ENCODE measurements at regions not wholly inside any gene's neighbourhood (a gene's known extent, or its start where the extent isn't known, plus 50 kb on each side); places are given as distances from the start of the nearest gene placed in this dataset.

GRCh38 chr2:82172483-82172882, 1867.9 kb upstream of the LRRTM1 start:
- Mint-ChIP-seq H3K36me3 (no peaks in the 10 kb centered on the region), H3K4me3 (no peak overlapping the region), H3K27me3 (ENCODE audit: low read depth in 3 of 3) (peaks cover 0 to 2% (median 0%) of the 10 kb centered on the region in 3 donors), H3K4me1 (no peaks in the 10 kb centered on the region), H3K9me3 (peaks cover 3 to 65% (median 21%) of the 10 kb centered on the region in 6 donors), H3K27ac (no peak overlapping the region)
- no peak for DNase-seq

GRCh38 chr2:82169379-82169778, 1864.8 kb upstream of the LRRTM1 start:
- peaks cover 3 to 53% (median 16%) of the 10 kb centered on the region in 6 donors for H3K9me3 Mint-ChIP-seq
- no peaks in the 10 kb centered on the region for H3K4me1 Mint-ChIP-seq
- no peak overlapping the region for H3K4me3 Mint-ChIP-seq
- no peak for DNase-seq
- H3K27me3 Mint-ChIP-seq (ENCODE audit: low read depth in 3 of 3): peaks cover 0 to 2% (median 0%) of the 10 kb centered on the region in 3 donors
- no peaks in the 10 kb centered on the region for H3K36me3 Mint-ChIP-seq
- H3K27ac Mint-ChIP-seq: no peak overlapping the region

GRCh38 chr2:82165377-82165776, 1860.8 kb upstream of the LRRTM1 start:
- Mint-ChIP-seq H3K4me1 (no peaks in the 10 kb centered on the region), H3K4me3 (no peak overlapping the region), H3K9me3 (peaks cover 0 to 49% (median 22%) of the 10 kb centered on the region in 6 donors)

GRCh38 chr2:82158150-82158549, 1853.6 kb upstream of the LRRTM1 start:
- no peak overlapping the region for H3K27ac Mint-ChIP-seq
- H3K4me3 Mint-ChIP-seq: no peak overlapping the region
- no peaks in the 10 kb centered on the region for H3K4me1 Mint-ChIP-seq
- H3K9me3 Mint-ChIP-seq: peaks cover 11 to 68% (median 16%) of the 10 kb centered on the region in 6 donors
- no peak for DNase-seq
- H3K27me3 Mint-ChIP-seq (ENCODE audit: low read depth in 3 of 3): no peaks in the 10 kb centered on the region
- peaks cover 0 to 3% (median 0%) of the 10 kb centered on the region in 3 donors for H3K36me3 Mint-ChIP-seq

More at GRCh38 chr2:82165377-82165776, 1860.8 kb upstream of the LRRTM1 start:
- no peak for DNase-seq
- Mint-ChIP-seq H3K36me3 (no peaks in the 10 kb centered on the region), H3K27ac (no peak overlapping the region), H3K27me3 (ENCODE audit: low read depth in 3 of 3) (no peaks in the 10 kb centered on the region)

- peaks cover 0 to 3% (median 0%) of the 10 kb centered on the region in 3 donors for H3K36me3 Mint-ChIP-seq
- H3K4me1 Mint-ChIP-seq: no peaks in the 10 kb centered on the region
- no peak overlapping the region for H3K4me3 Mint-ChIP-seq
- DNase-seq: no peak
- no peaks in the 10 kb centered on the region for H3K27me3 Mint-ChIP-seq (ENCODE audit: low read depth in 3 of 3)
- H3K27ac Mint-ChIP-seq: no peak overlapping the region
- H3K9me3 Mint-ChIP-seq: peaks cover 9 to 59% (median 15%) of the 10 kb centered on the region in 6 donors
These were observed 1850.9 kb upstream of the LRRTM1 start for GRCh38 chr2:82155469-82155868.

- H3K27ac Mint-ChIP-seq: no peak overlapping the region
- no peak for DNase-seq
- no peaks in the 10 kb centered on the region for H3K4me1 Mint-ChIP-seq
- H3K4me3 Mint-ChIP-seq: no peak overlapping the region
- H3K9me3 Mint-ChIP-seq: peaks cover 13 to 53% (median 30%) of the 10 kb centered on the region in 6 donors
- H3K36me3 Mint-ChIP-seq: peaks cover 0 to 4% (median 3%) of the 10 kb centered on the region in 3 donors
- peaks cover 0 to 3% (median 2%) of the 10 kb centered on the region in 3 donors for H3K27me3 Mint-ChIP-seq (ENCODE audit: low read depth in 3 of 3)
These were observed 1838.8 kb upstream of the LRRTM1 start for GRCh38 chr2:82143343-82143742.

GRCh38 chr2:82139979-82140611, 1835.5 kb upstream of the LRRTM1 start:
- H3K4me1 Mint-ChIP-seq: no peaks in the 10 kb centered on the region
- peaks cover 0 to 3% (median 2%) of the 10 kb centered on the region in 3 donors for H3K27me3 Mint-ChIP-seq (ENCODE audit: low read depth in 3 of 3)
- H3K27ac Mint-ChIP-seq: no peak overlapping the region
- peaks cover 12 to 55% (median 31%) of the 10 kb centered on the region in 6 donors for H3K9me3 Mint-ChIP-seq
- H3K36me3 Mint-ChIP-seq: peaks cover 0 to 4% (median 3%) of the 10 kb centered on the region in 3 donors
- no peak overlapping the region for H3K4me3 Mint-ChIP-seq
- DNase-seq: no peak

- H3K4me3 Mint-ChIP-seq: no peak overlapping the region
- H3K9me3 Mint-ChIP-seq: peaks cover 14 to 44% (median 29%) of the 10 kb centered on the region in 6 donors
- H3K36me3 Mint-ChIP-seq: peaks cover 0 to 4% (median 3%) of the 10 kb centered on the region in 3 donors
- no peaks in the 10 kb centered on the region for H3K4me1 Mint-ChIP-seq
- peaks cover 0 to 2% (median 0%) of the 10 kb centered on the region in 3 donors for H3K27me3 Mint-ChIP-seq (ENCODE audit: low read depth in 3 of 3)
- DNase-seq: no peak
- no peak overlapping the region for H3K27ac Mint-ChIP-seq
These were observed 1832.9 kb upstream of the LRRTM1 start for GRCh38 chr2:82137441-82137840.

- H3K27ac Mint-ChIP-seq: no peak overlapping the region
- no peaks in the 10 kb centered on the region for H3K36me3 Mint-ChIP-seq
- no peak for DNase-seq
- no peaks in the 10 kb centered on the region for H3K4me1 Mint-ChIP-seq
- peaks cover 6 to 66% (median 26%) of the 10 kb centered on the region in 6 donors for H3K9me3 Mint-ChIP-seq
- no peaks in the 10 kb centered on the region for H3K27me3 Mint-ChIP-seq (ENCODE audit: low read depth in 3 of 3)
- no peak overlapping the region for H3K4me3 Mint-ChIP-seq
These were observed 1823.5 kb upstream of the LRRTM1 start for GRCh38 chr2:82128051-82128450.

GRCh38 chr2:82124629-82125028, 1820.1 kb upstream of the LRRTM1 start:
- Mint-ChIP-seq H3K4me1 (peaks cover 0 to 1% of the 10 kb centered on the region in 2 donors), H3K36me3 (no peaks in the 10 kb centered on the region), H3K27me3 (ENCODE audit: low read depth in 3 of 3) (no peaks in the 10 kb centered on the region), H3K27ac (no peak overlapping the region), H3K9me3 (peaks cover 7 to 57% (median 28%) of the 10 kb centered on the region in 6 donors), H3K4me3 (no peak overlapping the region)
- DNase-seq: no peak

- H3K27me3 Mint-ChIP-seq (ENCODE audit: low read depth in 3 of 3): no peaks in the 10 kb centered on the region
- DNase-seq: no peak
- peaks cover 0 to 3% (median 0%) of the 10 kb centered on the region in 3 donors for H3K36me3 Mint-ChIP-seq
- no peak overlapping the region for H3K27ac Mint-ChIP-seq
- peaks cover 0 to 1% of the 10 kb centered on the region in 2 donors for H3K4me1 Mint-ChIP-seq
- no peak overlapping the region for H3K4me3 Mint-ChIP-seq
- peaks cover 10 to 40% (median 23%) of the 10 kb centered on the region in 6 donors for H3K9me3 Mint-ChIP-seq
These were observed 1816.1 kb upstream of the LRRTM1 start for GRCh38 chr2:82120654-82121053.

- Mint-ChIP-seq H3K4me3 (no peak overlapping the region), H3K4me1 (peaks cover 0 to 1% of the 10 kb centered on the region in 2 donors), H3K27me3 (ENCODE audit: low read depth in 3 of 3) (no peaks in the 10 kb centered on the region), H3K9me3 (peaks cover 10 to 40% (median 21%) of the 10 kb centered on the region in 6 donors), H3K36me3 (peaks cover 0 to 3% (median 0%) of the 10 kb centered on the region in 3 donors), H3K27ac (no peak overlapping the region)
- no peak for DNase-seq
These were observed 1815.6 kb upstream of the LRRTM1 start for GRCh38 chr2:82120115-82120514.

GRCh38 chr2:82109418-82109817, 1804.9 kb upstream of the LRRTM1 start:
- H3K27me3 Mint-ChIP-seq (ENCODE audit: low read depth in 3 of 3): peaks cover 0 to 4% (median 3%) of the 10 kb centered on the region in 3 donors
- no peak overlapping the region for H3K27ac Mint-ChIP-seq
- no peaks in the 10 kb centered on the region for H3K4me1 Mint-ChIP-seq
- DNase-seq: no peak
- peaks cover 18 to 65% (median 34%) of the 10 kb centered on the region in 6 donors for H3K9me3 Mint-ChIP-seq
- no peak overlapping the region for H3K4me3 Mint-ChIP-seq
- peaks cover 4 to 6% (median 4%) of the 10 kb centered on the region in 3 donors for H3K36me3 Mint-ChIP-seq

GRCh38 chr2:82098617-82099016, 1794.1 kb upstream of the LRRTM1 start:
- DNase-seq: no peak
- no peaks in the 10 kb centered on the region for H3K4me1 Mint-ChIP-seq
- H3K27me3 Mint-ChIP-seq (ENCODE audit: low read depth in 3 of 3): no peaks in the 10 kb centered on the region
- H3K36me3 Mint-ChIP-seq: no peaks in the 10 kb centered on the region
- peaks cover 2 to 37% (median 17%) of the 10 kb centered on the region in 6 donors for H3K9me3 Mint-ChIP-seq
- H3K4me3 Mint-ChIP-seq: no peak overlapping the region
- H3K27ac Mint-ChIP-seq: no peak overlapping the region
